SK-N-SH treated with all-trans-retinoic acid at 6 μM for 48 hours (cell line): ENCODE measurements at regions not wholly inside any gene's neighbourhood (a gene's known extent, or its start where the extent isn't known, plus 50 kb on each side); places are given as distances from the start of the nearest gene placed in this dataset.

Experiments
- ATAC-seq: fragments of 200-7000 bp; cut with Tn5 transposase; 3 replicates; pipeline ENCODE4 v1.9.1; 2020; ENCODE audit warnings: mild to moderate bottlenecking, moderate library complexity
- ARNTL ChIP-seq: fragments of 450-650 bp; formaldehyde crosslinking; IDR thresholded peaks from 2 replicates; pipeline ENCODE4 v1.5.0; 2020; ENCODE audit warnings: low read depth, mild to moderate bottlenecking, moderate library complexity, borderline replicate concordance
- BACH2 ChIP-seq: fragments of 250-450 bp; sonication (Bioruptor Pico); IDR thresholded peaks from 2 replicates; pipeline ENCODE4 v1.9.0; 2021; ENCODE audit warnings: mild to moderate bottlenecking, borderline replicate concordance
- CREB5 ChIP-seq: fragments of 250-450 bp; sonication (Bioruptor Pico); IDR thresholded peaks from 2 replicates; pipeline ENCODE4 v1.5.1; 2020; ENCODE audit warnings: low read depth, mild to moderate bottlenecking, moderate library complexity
- CSDC2 ChIP-seq: fragments of 250-450 bp; sonication (Bioruptor Pico); IDR thresholded peaks from 2 replicates; pipeline ENCODE4 v1.5.0; 2020; ENCODE audit warnings: mild to moderate bottlenecking, moderate library complexity
- ESRRG ChIP-seq: fragments of 250-450 bp; sonication (Bioruptor Pico); IDR thresholded peaks from 2 replicates; pipeline ENCODE4 v1.6.1; 2021; ENCODE audit warnings: mild to moderate bottlenecking
- GLIS3 ChIP-seq: fragments of 250-450 bp; sonication (Bioruptor Pico); IDR thresholded peaks from 2 replicates; pipeline ENCODE4 v1.5.0; 2020; ENCODE audit warnings: mild to moderate bottlenecking, moderate library complexity
- ISL1 ChIP-seq: fragments of 250-450 bp; sonication (Bioruptor Pico); IDR thresholded peaks from 2 replicates; pipeline ENCODE4 v2.1.2; 2022; ENCODE audit warnings: mild to moderate bottlenecking, moderate library complexity
- OSR1 ChIP-seq: fragments of 250-450 bp; sonication (Bioruptor Pico); IDR thresholded peaks from 2 replicates; pipeline ENCODE4 v1.8.0; 2022; ENCODE audit warnings: moderate library complexity, mild to moderate bottlenecking, inconsistent platforms
- PATZ1 ChIP-seq: fragments of 250-450 bp; sonication (Bioruptor Pico); IDR thresholded peaks from 2 replicates; pipeline ENCODE4 v1.8.0; 2020; ENCODE audit warnings: mild to moderate bottlenecking, moderate library complexity, borderline replicate concordance
- PPARA ChIP-seq: fragments of 250-450 bp; sonication (Bioruptor Pico); IDR thresholded peaks from 2 replicates; pipeline ENCODE4 v1.5.0; 2020; ENCODE audit warnings: mild to moderate bottlenecking, borderline replicate concordance
- RARB ChIP-seq: fragments of 250-450 bp; sonication (Bioruptor Pico); IDR thresholded peaks from 2 replicates; pipeline ENCODE4 v1.8.0; 2021; ENCODE audit warnings: mild to moderate bottlenecking, moderate library complexity
- SNAI2 ChIP-seq: fragments of 250-450 bp; sonication (Bioruptor Pico); IDR thresholded peaks from 2 replicates; pipeline ENCODE4 v1.5.0; 2020; ENCODE audit warnings: mild to moderate bottlenecking, moderate library complexity
- TCF4 ChIP-seq: fragments of 250-450 bp; sonication (Bioruptor Pico); IDR thresholded peaks from 2 replicates; pipeline ENCODE4 v1.8.0; 2021; ENCODE audit warnings: mild to moderate bottlenecking, moderate library complexity, borderline replicate concordance
- TOX ChIP-seq: fragments of 250-450 bp; sonication (Bioruptor Pico); IDR thresholded peaks from 2 replicates; pipeline ENCODE4 v1.8.0; 2021; ENCODE audit warnings: mild to moderate bottlenecking, moderate library complexity, borderline replicate concordance
- TSHZ2 ChIP-seq: fragments of 250-450 bp; sonication (Bioruptor Pico); IDR thresholded peaks from 2 replicates; pipeline ENCODE4 v1.5.0; 2020; ENCODE audit warnings: mild to moderate bottlenecking, moderate library complexity
- ZC3H10 ChIP-seq: fragments of 250-450 bp; sonication (Bioruptor Pico); IDR thresholded peaks from 2 replicates; pipeline ENCODE4 v1.5.1; 2021; ENCODE audit warnings: mild to moderate bottlenecking, moderate library complexity
- ZFP3 ChIP-seq: fragments of 250-450 bp; sonication (Bioruptor Pico); IDR thresholded peaks from 2 replicates; pipeline ENCODE4 v1.5.0; 2020; ENCODE audit warnings: mild to moderate bottlenecking, moderate library complexity
- ZFP30 ChIP-seq: fragments of 450-650 bp; formaldehyde crosslinking; IDR thresholded peaks from 2 replicates; pipeline ENCODE4 v1.5.0; 2022; ENCODE audit warnings: mild to moderate bottlenecking, moderate library complexity
- ZNF565 ChIP-seq: fragments of 450-650 bp; formaldehyde crosslinking; conservative IDR thresholded peaks from 2 replicates; pipeline ENCODE4 v1.5.0; 2020; ENCODE audit warnings: low read depth, mild to moderate bottlenecking, moderate library complexity
- ZNF70 ChIP-seq: fragments of 450-650 bp; formaldehyde crosslinking; IDR thresholded peaks from 2 replicates; pipeline ENCODE4 v1.5.0; 2020; ENCODE audit warnings: mild to moderate bottlenecking, moderate library complexity
- ZNF8 ChIP-seq: fragments of 450-650 bp; formaldehyde crosslinking; IDR thresholded peaks from 2 replicates; pipeline ENCODE4 v1.5.0; 2020; ENCODE audit warnings: mild to moderate bottlenecking, moderate library complexity
- TF ChIP-seq, protein P1 (sequence below): fragments of 250-450 bp; sonication (Bioruptor Pico); IDR thresholded peaks from 2 replicates; pipeline ENCODE4 v1.5.1; 2021; ENCODE audit warnings: mild to moderate bottlenecking, moderate library complexity

- no peak for TF ChIP-seq TSHZ2 (CRISPR knock-in tag)
- no peak for TF ChIP-seq PATZ1
- no peak for TF ChIP-seq GLIS3
- TF ChIP-seq, all 23 proteins: peak for 0
These were observed 136.8 kb downstream of the QRSL1 start (continued) for GRCh38 chr6:106766201-106766600.

DNA sequence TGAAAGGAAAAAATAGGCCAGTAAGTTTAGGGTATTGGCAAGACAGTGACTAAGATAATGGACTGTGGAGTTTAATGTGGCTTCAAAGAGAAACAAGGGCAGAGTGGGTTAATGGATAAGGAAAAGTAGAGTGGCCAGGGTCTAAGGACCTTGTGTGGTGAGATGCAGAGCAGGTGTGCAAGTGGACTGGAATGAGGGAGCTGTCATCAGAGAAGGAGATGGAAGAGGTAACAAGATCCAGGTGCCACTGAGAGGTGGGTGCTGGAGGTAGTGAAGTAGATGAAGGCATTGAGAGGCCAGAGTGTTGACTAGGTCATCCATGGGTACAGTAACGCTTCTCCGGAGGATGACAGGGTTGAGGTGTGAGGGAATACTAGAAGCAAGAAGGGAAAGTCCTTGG, 136.1 kb downstream of the QRSL1 start:
- no peak for TF ChIP-seq ZC3H10 (CRISPR knock-in tag)
- TF ChIP-seq BACH2 (CRISPR knock-in tag) = no peak
- TF ChIP-seq CREB5 (CRISPR knock-in tag) = no peak
- no peak for TF ChIP-seq ZNF565 (CRISPR knock-in tag)
- no peak for TF ChIP-seq ARNTL
- TF ChIP-seq, protein P1, sequence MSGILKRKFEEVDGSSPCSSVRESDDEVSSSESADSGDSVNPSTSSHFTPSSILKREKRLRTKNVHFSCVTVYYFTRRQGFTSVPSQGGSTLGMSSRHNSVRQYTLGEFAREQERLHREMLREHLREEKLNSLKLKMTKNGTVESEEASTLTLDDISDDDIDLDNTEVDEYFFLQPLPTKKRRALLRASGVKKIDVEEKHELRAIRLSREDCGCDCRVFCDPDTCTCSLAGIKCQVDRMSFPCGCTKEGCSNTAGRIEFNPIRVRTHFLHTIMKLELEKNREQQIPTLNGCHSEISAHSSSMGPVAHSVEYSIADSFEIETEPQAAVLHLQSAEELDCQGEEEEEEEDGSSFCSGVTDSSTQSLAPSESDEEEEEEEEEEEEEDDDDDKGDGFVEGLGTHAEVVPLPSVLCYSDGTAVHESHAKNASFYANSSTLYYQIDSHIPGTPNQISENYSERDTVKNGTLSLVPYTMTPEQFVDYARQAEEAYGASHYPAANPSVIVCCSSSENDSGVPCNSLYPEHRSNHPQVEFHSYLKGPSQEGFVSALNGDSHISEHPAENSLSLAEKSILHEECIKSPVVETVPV (CRISPR knock-in tag) = no peak
- no peak for TF ChIP-seq RARB (CRISPR knock-in tag)
- no peak for TF ChIP-seq TOX (CRISPR knock-in tag)
- TF ChIP-seq, all 23 proteins: peak for 0
- no peak for ATAC-seq

DNA sequence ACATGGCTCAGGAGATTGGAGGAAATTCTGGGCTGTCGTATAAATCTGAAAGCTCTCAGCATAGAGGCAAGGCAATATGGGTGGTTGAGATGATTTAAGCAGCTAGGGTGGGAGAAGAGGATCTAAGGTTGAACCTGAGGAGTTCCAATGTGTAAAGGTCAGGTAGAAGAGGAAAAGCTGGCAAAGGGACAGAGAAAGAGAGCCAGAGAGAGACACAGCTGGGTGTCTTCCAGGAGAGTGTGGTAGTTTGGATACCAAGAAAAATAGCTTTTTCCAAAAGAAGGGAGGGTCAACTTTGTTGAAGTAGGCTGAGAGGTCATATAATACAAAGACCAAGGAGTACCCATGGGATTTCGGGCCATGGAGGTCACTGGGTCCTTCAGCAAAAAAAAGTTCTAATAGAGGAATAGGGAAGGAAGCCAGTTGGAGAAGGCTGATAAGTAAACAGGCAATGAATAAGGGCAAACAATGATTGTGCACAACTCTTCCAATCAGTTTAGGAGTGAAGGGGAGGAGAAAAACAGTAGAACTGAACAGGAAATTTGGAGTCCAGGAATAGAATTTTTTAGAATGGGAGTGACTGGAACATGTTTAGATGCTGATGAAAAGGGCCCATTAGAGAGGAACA, 135.1 kb downstream of the QRSL1 start:
- no peak for TF ChIP-seq CSDC2
- no peak for TF ChIP-seq SNAI2 (CRISPR knock-in tag)
- TF ChIP-seq PATZ1 = no peak
- TF ChIP-seq ARNTL = no peak
- no peak for TF ChIP-seq OSR1 (CRISPR knock-in tag)
- no peak for TF ChIP-seq ISL1 (CRISPR knock-in tag)
- no peak for TF ChIP-seq TCF4 (CRISPR knock-in tag)
- no peak for TF ChIP-seq GLIS3
- no peak for TF ChIP-seq PPARA (CRISPR knock-in tag)
- TF ChIP-seq ZNF70 (CRISPR knock-in tag) = no peak
- no peak for TF ChIP-seq ESRRG
- TF ChIP-seq, protein P1 (CRISPR knock-in tag) = no peak
- TF ChIP-seq ZNF8 = no peak
- no peak for TF ChIP-seq RARB (CRISPR knock-in tag)
- no peak for TF ChIP-seq BACH2 (CRISPR knock-in tag)
- TF ChIP-seq ZFP30 (CRISPR knock-in tag) = no peak
- TF ChIP-seq ZFP3 (CRISPR knock-in tag) = no peak
- TF ChIP-seq TSHZ2 (CRISPR knock-in tag) = no peak
- TF ChIP-seq ZNF565 (CRISPR knock-in tag) = no peak
- TF ChIP-seq ZC3H10 (CRISPR knock-in tag) = no peak
- ATAC-seq = no peak
